WTC11 (cell line): ENCODE measurements at regions not wholly inside any gene's neighbourhood (a gene's known extent, or its start where the extent isn't known, plus 50 kb on each side); places are given as distances from the start of the nearest gene placed in this dataset.

Experiments
- ATAC-seq: fragments of 200-7000 bp; cut with Tn5 transposase; 2 replicates; pipeline ENCODE4 v1.10.0; 2021; ENCODE audit warnings: mild to moderate bottlenecking, moderate library complexity
- CTCF ChIA-PET: fragments of 300-600 bp; sonication (Branson Sonifier 250); formaldehyde crosslinking; loops from one replicate; lab custom pipeline; 2021; ENCODE audit warnings: antibody characterized with exemption; lab: Charles Lee
- POLR2A ChIA-PET: fragments of 350-600 bp; sonication (Branson Sonifier 250); formaldehyde crosslinking; loops from one replicate; lab custom pipeline; 2021; ENCODE audit warnings: antibody characterized with exemption; lab: Charles Lee
- DNase-seq: peaks from one replicate; pipeline ENCODE4 v3.0.0; 2021; ENCODE audit warnings: low spot score
- H3K27ac Mint-ChIP-seq: 2 replicates; pipeline ENCODE4 v1.8.0; 2021; ENCODE audit warnings: mixed read lengths
- H3K27me3 Mint-ChIP-seq: 2 replicates; pipeline ENCODE4 v1.8.0; 2021; ENCODE audit warnings: low read depth, mild to moderate bottlenecking, moderate library complexity, mixed read lengths
- H3K36me3 Mint-ChIP-seq: 2 replicates; pipeline ENCODE4 v1.8.0; 2021; ENCODE audit warnings: mixed read lengths
- H3K4me1 Mint-ChIP-seq: 2 replicates; pipeline ENCODE4 v1.8.0; 2022; ENCODE audit warnings: mixed read lengths
- H3K4me3 Mint-ChIP-seq: 2 replicates; pipeline ENCODE4 v1.8.0; 2021; ENCODE audit warnings: mild to moderate bottlenecking, moderate library complexity, mixed read lengths
- H3K9me3 Mint-ChIP-seq: 2 replicates; pipeline ENCODE4 v1.8.0; 2021; ENCODE audit warnings: mixed read lengths
- ARID4B ChIP-seq: sonication (generic); formaldehyde crosslinking; IDR thresholded peaks from 2 replicates; pipeline ENCODE4 v1.8.0; 2023; ENCODE audit warnings: missing genetic modification reagents, mild to moderate bottlenecking, borderline replicate concordance
- ATF6 ChIP-seq: sonication (generic); formaldehyde crosslinking; IDR thresholded peaks from 2 replicates; pipeline ENCODE4 v1.8.1; 2023; ENCODE audit warnings: mild to moderate bottlenecking, missing genetic modification reagents
- CBFB ChIP-seq: sonication (generic); formaldehyde crosslinking; IDR thresholded peaks from 2 replicates; pipeline ENCODE4 v1.8.1; 2022; ENCODE audit warnings: mild to moderate bottlenecking, low read depth, missing genetic modification reagents
- CREM ChIP-seq: sonication (generic); formaldehyde crosslinking; IDR thresholded peaks from 2 replicates; pipeline ENCODE4 v1.8.1; 2022; ENCODE audit warnings: mild to moderate bottlenecking, missing genetic modification reagents, moderate library complexity
- ESRRA ChIP-seq: sonication (generic); formaldehyde crosslinking; IDR thresholded peaks from 2 replicates; pipeline ENCODE4 v1.8.1; 2022; ENCODE audit warnings: mild to moderate bottlenecking, missing genetic modification reagents, borderline replicate concordance
- FOXJ3 ChIP-seq: sonication (generic); formaldehyde crosslinking; IDR thresholded peaks from 2 replicates; pipeline ENCODE4 v1.9.0; 2021; ENCODE audit warnings: missing genetic modification reagents, mild to moderate bottlenecking, borderline replicate concordance
- FOXP1 ChIP-seq: sonication (generic); formaldehyde crosslinking; IDR thresholded peaks from 2 replicates; pipeline ENCODE4 v1.8.0; 2022; ENCODE audit warnings: missing genetic modification reagents, mild to moderate bottlenecking, moderate library complexity, borderline replicate concordance
- GABPB1 ChIP-seq: sonication (generic); formaldehyde crosslinking; IDR thresholded peaks from 2 replicates; pipeline ENCODE4 v1.8.1; 2023; ENCODE audit warnings: mild to moderate bottlenecking, missing genetic modification reagents
- HMGA2 ChIP-seq: fragments of 250-450 bp; sonication (Bioruptor Pico); IDR thresholded peaks from 2 replicates; pipeline ENCODE4 v1.4.0; 2021; ENCODE audit warnings: mild to moderate bottlenecking, moderate library complexity
- NFYB ChIP-seq: sonication (generic); formaldehyde crosslinking; conservative IDR thresholded peaks from 2 replicates; pipeline ENCODE4 v1.8.0; 2022; ENCODE audit warnings: low read depth, missing genetic modification reagents
- NR1H2 ChIP-seq: sonication (generic); formaldehyde crosslinking; IDR thresholded peaks from 2 replicates; pipeline ENCODE4 v1.9.0; 2021; ENCODE audit warnings: mild to moderate bottlenecking, moderate library complexity, missing genetic modification reagents
- NR3C1 ChIP-seq: sonication (generic); formaldehyde crosslinking; conservative IDR thresholded peaks from 2 replicates; pipeline ENCODE4 v1.8.1; 2023; ENCODE audit warnings: low read depth, mild to moderate bottlenecking, missing genetic modification reagents
- RELA ChIP-seq: sonication (generic); formaldehyde crosslinking; IDR thresholded peaks from 2 replicates; pipeline ENCODE4 v1.8.1; 2022; ENCODE audit warnings: missing genetic modification reagents, mild to moderate bottlenecking, borderline replicate concordance
- RORB ChIP-seq: fragments of 250-450 bp; sonication (Bioruptor Pico); IDR thresholded peaks from 2 replicates; pipeline ENCODE4 v1.9.0; 2021; ENCODE audit warnings: mild to moderate bottlenecking
- SMAD3 ChIP-seq: sonication (generic); formaldehyde crosslinking; IDR thresholded peaks from 2 replicates; pipeline ENCODE4 v1.8.0; 2022; ENCODE audit warnings: missing genetic modification reagents, mild to moderate bottlenecking, borderline replicate concordance
- SMAD4 ChIP-seq: sonication (generic); formaldehyde crosslinking; IDR thresholded peaks from 2 replicates; pipeline ENCODE4 v1.8.0; 2022; ENCODE audit warnings: mild to moderate bottlenecking, missing genetic modification reagents
- TEAD4 ChIP-seq: sonication (generic); formaldehyde crosslinking; IDR thresholded peaks from 2 replicates; pipeline ENCODE4 v1.8.0; 2022; ENCODE audit warnings: mild to moderate bottlenecking, missing genetic modification reagents
- ZNF232 ChIP-seq: sonication (generic); formaldehyde crosslinking; IDR thresholded peaks from 2 replicates; pipeline ENCODE4 v1.8.0; 2022; ENCODE audit warnings: mild to moderate bottlenecking, missing genetic modification reagents
- ZNF281 ChIP-seq: sonication (generic); formaldehyde crosslinking; IDR thresholded peaks from 2 replicates; pipeline ENCODE4 v1.8.0; 2023; ENCODE audit warnings: mild to moderate bottlenecking, missing genetic modification reagents
- ZNF396 ChIP-seq: fragments of 250-450 bp; sonication (Bioruptor Pico); IDR thresholded peaks from 2 replicates; pipeline ENCODE4 v1.8.0; 2021; ENCODE audit warnings: mild to moderate bottlenecking, moderate library complexity, borderline replicate concordance
- ZNF425 ChIP-seq: fragments of 250-450 bp; sonication (Bioruptor Pico); conservative IDR thresholded peaks from 2 replicates; pipeline ENCODE4 v1.9.0; 2021; ENCODE audit warnings: mild to moderate bottlenecking
- TF ChIP-seq, protein P1 (sequence below): sonication (generic); formaldehyde crosslinking; IDR thresholded peaks from 2 replicates; pipeline ENCODE4 v1.8.1; 2022; ENCODE audit warnings: mild to moderate bottlenecking, moderate library complexity, missing genetic modification reagents

DNA sequence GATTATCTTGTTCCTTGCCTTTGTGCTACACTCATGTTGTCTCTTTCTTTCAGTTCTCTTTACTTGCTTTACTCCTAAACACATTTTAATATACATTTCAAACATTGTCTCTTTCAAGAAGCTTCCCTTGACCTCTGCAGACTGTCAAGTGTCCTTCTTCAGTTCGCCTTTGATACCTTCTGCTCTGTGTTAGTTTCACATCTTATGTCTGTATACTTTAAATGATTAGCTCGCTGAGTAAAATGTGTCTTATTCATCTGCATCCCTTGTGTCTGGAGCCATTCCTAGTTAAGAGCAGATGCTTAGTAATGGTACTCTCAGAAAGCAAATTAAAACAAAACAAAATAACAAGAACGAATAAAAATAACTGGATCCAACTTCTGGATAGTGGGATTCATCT, 303.3 kb downstream of the S1PR1 start:
- H3K27ac Mint-ChIP-seq: no peak overlapping the region
- DNase-seq: no peak
- no peaks in the 10 kb centered on the region for H3K36me3 Mint-ChIP-seq
- POLR2A ChIA-PET: interaction anchor here (0.7 kb wide), 1 partner anchor 20 kb away, joined by 4 read pairs; no protein-coding TSS in a partner anchor
- H3K4me1 Mint-ChIP-seq: peaks cover 4% of the 10 kb centered on the region
- ATAC-seq: no peak
- peaks cover 10% of the 10 kb centered on the region for H3K9me3 Mint-ChIP-seq
- no peak overlapping the region for H3K4me3 Mint-ChIP-seq
- no peaks in the 10 kb centered on the region for H3K27me3 Mint-ChIP-seq
- CTCF ChIA-PET: no interaction called here
- TF ChIP-seq TEAD4 (CRISPR knock-in tag) (no peak), ZNF281 (CRISPR knock-in tag) (no peak), GABPB1 (no peak), HMGA2 (CRISPR knock-in tag) (no peak), RORB (CRISPR knock-in tag) (no peak), SMAD4 (CRISPR knock-in tag) (no peak), CREM (no peak)

DNA sequence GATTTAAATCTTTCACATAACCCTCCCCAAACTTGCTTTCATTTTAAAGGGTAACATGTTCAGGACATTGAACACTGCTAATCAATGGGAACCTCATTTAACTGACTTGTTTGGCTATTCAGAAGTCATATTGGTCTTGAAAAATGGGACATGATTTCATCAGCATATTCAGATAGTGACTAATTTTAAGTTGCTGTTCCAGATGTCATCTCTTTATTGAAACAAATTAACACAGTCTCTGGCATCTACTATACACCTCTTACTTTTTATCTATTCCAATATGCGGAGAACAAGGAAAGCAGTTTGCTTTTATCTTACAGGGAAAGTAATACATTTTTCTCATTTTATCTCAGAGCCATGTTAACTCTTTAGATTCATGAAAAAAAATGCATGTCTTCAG, 310.1 kb downstream of the S1PR1 start:
- no peak overlapping the region for H3K4me3 Mint-ChIP-seq
- ChIA-PET CTCF (no interaction called here), POLR2A (no interaction called here)
- no peak for DNase-seq
- H3K36me3 Mint-ChIP-seq: no peaks in the 10 kb centered on the region
- peaks cover 3% of the 10 kb centered on the region; the same call in 1 of the 2 replicates for H3K4me1 Mint-ChIP-seq
- no peaks in the 10 kb centered on the region; the same call in 1 of the 2 replicates for H3K27me3 Mint-ChIP-seq
- H3K27ac Mint-ChIP-seq: no peak overlapping the region
- no peaks in the 10 kb centered on the region for H3K9me3 Mint-ChIP-seq
- no peak for ATAC-seq
- TF ChIP-seq ZNF232 (CRISPR knock-in tag): no peak
- no peak for TF ChIP-seq ZNF396 (CRISPR knock-in tag)
- TF ChIP-seq NFYB (CRISPR knock-in tag): no peak
- no peak for TF ChIP-seq ESRRA (CRISPR knock-in tag)
- TF ChIP-seq ATF6 (CRISPR knock-in tag): no peak
- TF ChIP-seq, protein P1, sequence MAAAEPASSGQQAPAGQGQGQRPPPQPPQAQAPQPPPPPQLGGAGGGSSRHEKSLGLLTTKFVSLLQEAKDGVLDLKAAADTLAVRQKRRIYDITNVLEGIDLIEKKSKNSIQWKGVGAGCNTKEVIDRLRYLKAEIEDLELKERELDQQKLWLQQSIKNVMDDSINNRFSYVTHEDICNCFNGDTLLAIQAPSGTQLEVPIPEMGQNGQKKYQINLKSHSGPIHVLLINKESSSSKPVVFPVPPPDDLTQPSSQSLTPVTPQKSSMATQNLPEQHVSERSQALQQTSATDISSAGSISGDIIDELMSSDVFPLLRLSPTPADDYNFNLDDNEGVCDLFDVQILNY (CRISPR knock-in tag): no peak
- no peak for TF ChIP-seq RELA (CRISPR knock-in tag)
- no peak for TF ChIP-seq CBFB (CRISPR knock-in tag)
- TF ChIP-seq ARID4B (CRISPR knock-in tag): no peak
- TF ChIP-seq NR3C1 (CRISPR knock-in tag): no peak
- TF ChIP-seq SMAD3: no peak
- no peak for TF ChIP-seq CREM
- TF ChIP-seq FOXP1: no peak
- no peak for TF ChIP-seq ZNF425 (CRISPR knock-in tag)
- no peak for TF ChIP-seq FOXJ3 (CRISPR knock-in tag)
- no peak for TF ChIP-seq NR1H2 (CRISPR knock-in tag)
